HG03095 (cell line): ENCODE measurements at regions not wholly inside any gene's neighbourhood (a gene's known extent, or its start where the extent isn't known, plus 50 kb on each side); places are given as distances from the start of the nearest gene placed in this dataset.

ENCODE experiments used
- ATAC-seq: cut with Tn5 transposase; IDR thresholded peaks from one replicate; pipeline ENCODE4 v1.9.1; 2021; ENCODE audit warnings: moderate library complexity; ENCODE audit not compliant: unreplicated experiment

DNA sequence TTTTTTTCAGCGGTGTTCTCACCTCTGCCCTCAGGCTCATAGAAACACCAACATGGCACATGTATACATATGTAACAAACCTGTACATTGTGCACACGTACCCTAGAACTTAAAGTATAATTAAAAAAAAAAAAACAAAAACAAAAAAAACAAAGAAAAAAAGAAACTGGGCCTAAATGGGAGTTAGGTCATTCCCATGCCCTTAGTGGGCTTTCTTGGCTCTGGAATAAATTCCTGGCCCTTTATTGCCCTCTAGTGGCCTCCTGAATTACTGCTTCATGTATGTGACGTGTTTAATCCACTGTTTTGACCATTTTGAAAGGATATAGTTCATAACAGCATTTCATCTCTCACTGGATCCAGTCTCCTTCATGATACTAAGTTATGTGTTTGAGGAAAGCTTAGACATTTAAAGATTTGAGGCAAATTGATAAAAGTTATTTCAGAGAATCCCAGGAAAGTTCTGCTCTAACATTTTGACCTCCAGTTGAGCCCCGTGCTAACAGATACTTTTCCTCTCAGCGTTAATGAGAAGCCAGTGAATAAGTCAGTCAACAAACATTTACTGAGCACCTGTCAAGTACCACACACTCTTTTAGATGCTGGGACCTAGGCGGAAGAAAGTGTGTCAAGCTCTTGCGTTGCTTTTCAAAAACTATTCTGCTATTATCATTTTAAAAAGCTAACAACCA is 54.7 kb upstream of the SYPL1 start:
- ATAC-seq = no peak

GRCh38 chr7:106165337-106165736 is 53.2 kb upstream of the SYPL1 start:
- no peak for ATAC-seq

DNA sequence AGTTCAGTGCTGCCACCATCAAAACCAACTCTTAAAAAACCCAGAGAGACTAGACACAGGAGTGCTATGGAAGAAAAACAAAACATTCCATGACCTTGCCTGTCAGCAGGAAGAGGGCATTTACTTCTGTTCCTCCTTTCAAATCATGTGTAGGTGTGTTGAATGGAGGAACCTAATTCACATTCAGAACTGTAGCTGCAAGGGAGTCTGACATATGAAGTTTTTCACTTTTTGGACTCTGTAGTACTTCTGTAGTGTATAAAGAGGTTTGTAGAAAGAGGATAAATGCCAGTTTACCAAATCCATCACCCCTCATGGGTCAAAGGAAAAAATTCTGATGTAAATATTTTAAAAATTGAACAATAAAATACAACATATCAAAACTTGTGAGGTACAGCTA is 51.1 kb upstream of the SYPL1 start:
- no peak for ATAC-seq
